COLO668 (cell line): ENCODE measurements at regions not wholly inside any gene's neighbourhood (a gene's known extent, or its start where the extent isn't known, plus 50 kb on each side); places are given as distances from the start of the nearest gene placed in this dataset.
A peak's percentile ranks its signal among the peaks of the same experiment; 100 is the strongest.
"Not testable (repeated sequence)": the region's sequence is repeated elsewhere in the genome, so short reads cannot be mapped to it uniquely, and the experiment has no call there.

Source experiments
- DNase-seq: peaks from one replicate; lab custom pipeline; 2025; ENCODE audit not compliant: unreplicated experiment; lab: John Stamatoyannopoulos, UW

DNA sequence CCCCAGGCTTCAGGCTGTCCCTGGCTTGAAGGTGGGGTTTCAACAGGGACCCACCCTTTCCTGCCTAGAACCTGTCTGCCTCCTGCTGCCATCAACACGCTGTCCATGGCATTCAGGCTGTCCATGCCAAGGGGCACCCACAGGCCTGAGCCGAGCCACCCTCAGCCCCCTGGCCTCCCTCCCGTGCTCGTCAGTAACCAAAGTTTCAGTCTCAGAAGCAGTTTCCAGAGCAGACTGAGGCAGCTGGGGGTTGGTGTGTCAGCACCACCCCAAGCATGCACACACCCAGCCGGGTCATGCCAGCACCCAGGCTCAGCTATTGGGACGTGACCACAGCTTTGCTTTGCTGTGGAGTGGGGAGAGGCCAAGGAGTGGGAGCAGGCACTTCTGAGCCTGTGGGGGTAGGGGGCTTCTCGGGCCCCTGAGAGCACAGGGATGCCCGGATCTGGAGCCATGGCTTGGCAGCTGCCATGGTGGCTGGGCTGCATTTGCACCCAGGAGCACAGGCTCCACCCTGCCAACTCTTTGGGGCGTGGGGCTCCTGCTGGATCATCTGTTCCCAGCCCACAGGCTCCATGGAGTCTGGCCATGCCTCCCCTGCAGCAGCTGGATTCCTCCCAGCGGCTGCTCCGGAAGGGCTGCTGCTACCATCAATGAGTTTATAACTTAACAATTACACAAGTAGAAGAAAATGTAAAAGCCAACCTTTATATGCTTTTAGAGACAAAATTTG, 314.5 kb upstream of the SEMA3C start:
- no peak for DNase-seq

DNA sequence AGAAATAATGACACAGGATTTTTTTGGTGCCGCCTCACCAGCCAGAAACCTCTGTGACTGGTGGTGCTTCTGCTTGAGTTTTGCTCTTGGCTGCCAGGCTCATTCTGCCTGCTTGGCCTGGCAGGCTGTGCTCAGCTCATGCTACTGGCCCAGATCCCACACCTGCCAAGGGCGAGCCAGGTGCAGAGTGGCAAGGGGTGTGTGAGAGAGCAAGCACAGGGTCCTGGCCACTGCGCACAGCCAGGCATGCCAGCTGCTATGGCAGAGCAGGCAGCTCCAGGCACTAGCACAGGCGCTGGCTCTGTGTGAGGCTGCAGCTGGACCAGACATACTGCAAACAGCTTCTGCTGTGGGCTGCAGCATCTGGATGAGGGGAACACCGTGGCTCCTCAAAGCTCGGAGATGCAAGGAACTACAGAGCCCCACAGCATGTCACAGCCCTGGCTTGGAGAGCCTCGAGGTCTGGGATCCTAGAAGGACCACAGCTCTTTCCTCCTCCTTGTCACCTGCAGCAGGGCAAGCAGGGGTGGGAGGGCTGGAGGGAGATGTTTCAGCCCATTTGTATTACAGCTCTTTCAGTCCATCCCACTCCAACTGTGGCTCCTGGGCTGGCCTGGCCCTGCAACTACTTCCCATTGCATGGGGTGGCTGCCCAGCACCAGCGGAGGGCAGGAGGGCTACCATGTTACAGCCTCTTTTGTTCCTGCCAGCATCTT, 313.4 kb upstream of the SEMA3C start:
- peak; percentile 20 for DNase-seq

- DNase-seq = no peak
Observed at GRCh38 chr7:81231301-81231838, 312.5 kb upstream of the SEMA3C start.

DNA sequence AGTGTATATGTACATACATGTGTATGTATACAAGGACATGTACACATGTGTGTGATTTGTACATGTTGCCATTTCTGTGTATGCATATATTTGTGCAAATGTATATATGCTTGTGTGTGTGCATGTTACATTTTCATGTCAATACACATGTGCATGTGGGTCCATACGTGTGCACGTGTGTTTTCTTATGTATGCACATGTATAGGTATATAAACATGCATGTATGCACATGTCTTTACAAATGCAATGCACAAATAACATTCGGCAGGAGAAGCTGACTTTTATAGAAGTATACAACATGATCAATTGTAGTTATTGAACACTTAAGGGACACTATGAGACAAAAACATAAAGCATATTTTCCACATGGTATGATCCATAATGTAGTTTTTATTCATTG, 307.4 kb upstream of the SEMA3C start:
- no peak for DNase-seq

GRCh38 chr7:81222692-81223091, 303.8 kb upstream of the SEMA3C start:
- DNase-seq = not testable (repeated sequence)

DNA sequence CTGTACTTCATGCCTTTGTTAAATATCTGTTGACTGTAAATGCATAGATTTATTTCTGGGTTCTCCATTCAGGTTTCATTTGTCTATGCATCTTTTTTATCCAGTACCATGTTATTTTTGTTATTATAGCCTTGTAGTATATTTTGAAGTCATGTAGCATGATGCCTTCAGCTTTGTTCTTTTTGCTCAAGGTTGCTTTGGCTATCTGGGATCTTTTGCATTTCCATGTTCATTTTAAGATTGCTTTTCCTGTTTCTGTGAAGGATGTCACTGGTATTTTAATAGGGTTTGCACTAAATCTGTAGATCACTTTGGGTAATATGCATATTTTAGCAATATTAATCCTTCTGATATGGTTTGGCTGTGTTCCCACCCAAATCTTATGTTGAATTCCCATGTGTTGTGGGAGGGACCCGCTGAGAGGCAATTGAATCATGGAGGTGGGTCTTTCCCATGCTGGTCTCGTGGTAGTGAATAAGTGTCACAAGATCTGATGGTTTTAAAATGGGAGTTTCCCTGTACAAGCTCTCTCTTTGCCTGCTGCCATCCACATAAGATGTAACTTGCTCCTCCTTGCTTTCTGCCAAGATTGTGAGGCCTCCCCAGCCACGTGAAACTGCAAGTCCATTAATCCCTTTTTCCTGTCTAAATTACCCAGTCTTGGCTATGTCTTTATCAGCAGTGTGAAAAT, 302.8 kb upstream of the SEMA3C start:
- no peak for DNase-seq

DNA sequence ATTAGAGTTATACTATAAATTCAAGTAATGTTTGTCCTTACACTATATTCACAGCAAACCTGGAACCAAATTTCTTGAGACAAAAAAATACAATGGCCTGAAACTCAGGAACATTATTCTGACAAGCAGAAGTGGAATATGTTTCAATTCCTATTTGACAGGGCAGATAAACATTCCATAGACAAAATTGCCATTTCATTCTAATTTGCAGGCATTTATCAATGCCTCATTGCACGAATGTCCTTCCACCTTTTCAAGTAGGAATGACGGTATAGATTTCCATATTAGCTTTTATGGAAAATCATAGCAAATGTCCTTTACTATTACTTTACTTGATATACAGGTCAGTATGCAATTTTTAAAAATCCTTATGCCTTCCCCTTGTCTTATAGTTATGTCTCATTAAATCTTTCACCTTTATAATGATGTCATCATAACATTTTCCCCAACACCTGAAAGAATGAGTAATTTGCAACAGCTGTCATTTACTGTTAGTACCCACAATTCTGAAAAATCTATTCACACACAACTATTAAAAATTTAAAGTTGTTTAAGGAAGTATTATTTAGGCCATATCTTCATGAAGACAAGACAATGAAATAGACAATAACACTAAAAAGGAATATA, 299.7 kb upstream of the SEMA3C start:
- DNase-seq = no peak

- DNase-seq = no peak
Observed at GRCh38 chr7:81213394-81213793, 294.5 kb upstream of the SEMA3C start.

- DNase-seq = no peak
Observed at GRCh38 chr7:81211934-81212320, 293.1 kb upstream of the SEMA3C start.

DNA sequence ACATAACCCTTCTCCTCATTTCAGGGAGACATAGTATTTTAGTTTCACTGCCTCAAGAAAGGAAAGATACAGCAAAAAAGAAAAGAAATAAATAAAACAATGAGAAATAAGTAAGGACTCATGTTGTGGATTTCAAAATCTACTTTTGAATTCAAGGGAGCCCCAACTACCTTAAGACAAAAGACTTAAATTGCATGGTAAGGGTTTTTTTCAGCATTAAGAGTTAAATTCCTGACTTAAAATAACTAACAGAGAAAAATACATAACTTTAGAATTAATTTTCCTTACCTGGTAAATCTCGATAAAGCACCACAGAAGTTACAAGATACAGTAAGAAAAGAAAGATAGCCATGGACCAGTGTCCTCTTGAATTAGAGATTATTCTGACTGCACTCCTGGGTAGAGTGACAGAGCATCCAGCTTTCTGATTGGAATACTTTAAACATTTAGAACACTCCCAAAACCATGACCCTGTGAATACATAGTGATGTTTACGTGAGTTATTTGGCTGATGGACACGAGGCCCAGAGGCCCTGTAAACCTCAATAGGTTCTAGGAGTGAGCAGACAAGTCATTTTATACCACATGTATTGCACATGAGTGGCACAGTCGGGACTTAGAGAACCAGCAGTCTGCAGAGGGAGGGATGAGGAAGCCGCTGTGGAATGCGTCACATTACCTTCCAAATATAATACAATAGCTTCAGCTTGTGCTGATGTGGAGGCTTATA, 292.5 kb upstream of the SEMA3C start:
- DNase-seq = no peak

DNA sequence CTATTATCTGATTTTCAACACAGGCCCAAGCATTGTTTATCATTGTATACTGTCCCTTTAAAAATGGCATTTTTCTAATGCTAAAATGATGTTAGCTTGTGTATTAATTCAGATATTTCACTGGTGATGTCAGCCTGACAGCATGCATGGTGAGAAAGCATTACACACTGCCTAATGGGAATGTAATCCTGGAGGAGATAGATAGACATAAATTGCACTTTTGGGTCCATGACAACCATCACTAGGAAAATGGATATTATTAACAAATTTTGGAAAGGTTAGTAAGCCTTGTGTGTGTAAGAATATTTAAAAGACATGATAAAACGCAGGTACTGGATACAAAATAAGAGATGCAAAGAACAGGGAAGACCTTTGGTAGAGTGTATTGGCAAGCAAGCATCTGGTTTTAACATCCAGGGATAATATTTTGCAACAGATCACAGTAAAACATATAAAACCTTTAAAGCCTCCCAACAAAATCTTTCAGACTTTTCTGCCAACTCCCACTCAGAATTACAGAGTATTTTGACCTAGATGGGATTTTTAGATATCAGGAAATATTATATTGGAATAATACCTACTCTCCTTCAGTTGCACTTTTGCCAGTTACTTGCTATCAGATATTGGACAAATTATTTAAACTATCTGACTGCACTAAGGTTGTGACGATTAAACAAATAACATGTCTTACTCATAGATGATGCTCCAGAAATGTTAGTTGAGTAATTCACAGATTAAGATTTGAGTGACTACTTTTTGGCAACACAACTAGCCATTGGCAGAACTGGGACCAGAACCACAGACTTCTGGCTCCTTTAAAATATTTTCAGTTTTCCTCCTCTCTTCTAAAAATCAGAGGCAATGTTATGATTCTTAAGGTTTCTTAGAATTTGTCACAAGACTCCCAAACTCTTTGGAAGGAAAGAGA, 291.6 kb upstream of the SEMA3C start:
- no peak for DNase-seq

GRCh38 chr7:81209059-81209458, 290.2 kb upstream of the SEMA3C start:
- DNase-seq = no peak

DNA sequence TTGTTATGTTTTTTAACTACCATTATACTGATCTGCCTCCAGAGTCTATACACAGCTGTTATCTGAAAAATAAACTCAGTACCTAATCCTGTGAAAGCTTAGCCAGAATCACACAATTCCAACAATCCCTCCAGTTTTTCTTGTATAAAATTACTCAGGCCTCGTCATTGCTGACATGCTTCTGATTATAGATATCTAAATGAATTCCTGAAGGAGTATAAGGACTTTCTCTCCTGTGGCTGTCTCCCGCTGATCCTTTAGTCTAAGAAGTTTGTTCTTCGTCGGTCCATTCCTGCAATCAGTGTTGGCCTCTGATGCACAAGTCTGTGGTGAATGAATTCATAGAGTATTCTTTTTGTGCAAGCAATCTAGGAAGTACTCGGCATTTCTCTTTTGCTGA, 288.9 kb upstream of the SEMA3C start:
- no peak for DNase-seq

DNA sequence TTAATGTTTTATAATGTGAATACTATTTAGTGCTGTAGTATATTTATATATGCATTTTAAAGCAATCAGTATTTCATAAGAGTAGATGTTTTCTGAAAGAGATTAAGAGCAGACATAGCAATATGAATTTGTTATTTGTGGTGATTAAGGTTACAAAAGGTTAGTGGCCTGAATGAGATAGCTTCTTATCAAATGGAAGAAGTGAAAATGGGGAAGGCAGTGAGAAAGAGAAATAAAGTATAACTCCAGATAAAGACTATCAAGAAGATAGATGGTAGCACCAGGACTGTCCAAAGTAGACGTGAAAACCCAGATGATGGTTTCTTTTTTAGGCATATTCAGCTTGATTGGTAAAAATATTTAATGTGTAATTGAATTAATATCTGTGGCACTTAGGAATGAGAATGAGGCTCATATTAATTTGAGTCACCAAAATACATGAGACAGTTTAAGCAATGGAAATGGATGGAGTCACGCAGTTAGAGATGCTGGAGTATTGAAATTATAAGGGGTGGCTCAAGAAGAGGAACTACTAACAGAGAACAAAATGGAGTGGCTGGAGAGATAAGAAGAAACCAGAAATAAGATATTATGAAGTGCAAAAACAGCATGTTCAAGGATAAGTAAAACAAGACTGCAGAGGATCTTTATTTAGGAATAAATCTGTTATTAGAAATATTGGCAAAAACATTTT, 288.0 kb upstream of the SEMA3C start:
- DNase-seq = no peak

DNA sequence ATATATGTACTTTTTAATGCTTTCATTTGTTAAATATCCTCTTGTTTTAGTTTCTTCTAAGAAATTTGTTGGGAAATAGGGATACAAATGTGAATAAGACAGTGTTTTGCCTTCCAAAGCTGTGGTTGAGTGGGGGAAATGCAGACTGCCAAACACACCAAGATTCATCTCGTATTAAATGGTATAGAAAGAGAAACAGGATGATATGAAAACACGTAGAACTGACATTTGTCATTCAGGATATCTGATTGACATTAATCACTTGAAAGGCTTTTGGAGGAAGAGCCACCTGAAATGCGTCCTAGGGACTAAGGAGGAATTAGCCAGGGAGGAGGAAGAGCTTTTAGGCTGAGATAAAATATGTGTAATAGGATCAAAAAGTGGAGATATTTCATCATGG, 287.4 kb upstream of the SEMA3C start:
- no peak for DNase-seq

DNA sequence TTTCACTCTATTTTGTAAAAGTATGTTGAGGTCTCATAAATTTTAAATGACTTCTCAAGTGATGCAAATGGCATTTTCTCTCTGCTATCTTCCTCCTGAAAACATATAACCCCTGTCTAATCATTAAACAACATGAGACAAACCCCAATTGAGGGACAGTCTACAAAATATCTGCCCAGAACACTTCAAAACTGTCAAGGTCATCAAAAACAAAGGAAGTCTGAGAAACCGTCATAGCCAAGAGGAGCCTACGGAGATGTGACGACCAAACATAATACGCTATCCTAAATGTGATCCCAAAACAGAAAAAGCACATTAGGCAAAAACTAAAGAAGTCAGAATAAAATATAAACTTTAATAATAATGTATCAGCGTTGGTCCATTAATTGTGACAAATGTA, 282.3 kb upstream of the SEMA3C start:
- no peak for DNase-seq

GRCh38 chr7:81198766-81199165, 279.9 kb upstream of the SEMA3C start:
- no peak for DNase-seq

- DNase-seq = no peak
Observed at GRCh38 chr7:81197266-81197665, 278.4 kb upstream of the SEMA3C start.

GRCh38 chr7:81195033-81195432, 276.2 kb upstream of the SEMA3C start:
- no peak for DNase-seq
